ENCODE measurements at regions not wholly inside any gene's neighbourhood (a gene's known extent, or its start where the extent isn't known, plus 50 kb on each side); places are given as distances from the start of the nearest gene placed in this dataset.

GRCh38 chr6:120200853-120201252 is 851.3 kb upstream of the MAN1A1 start:
- no peak overlapping the region for H3K4me3 ChIP-seq (ENCODE audit: low read depth, low read length)
- no peak for TF ChIP-seq CTCF (IDR thresholded peaks at IDR 0.05; ENCODE audit: low read depth, low read length)
- DNase-seq (ENCODE audit: low read depth, low spot score): no peak
- in situ Hi-C loops (cut with HindIII; ENCODE audit: low sequenced_read_pairs): no loop called here

GRCh38 chr6:120198033-120198432 is 848.5 kb upstream of the MAN1A1 start:
- no peak for TF ChIP-seq CTCF (IDR thresholded peaks at IDR 0.05; ENCODE audit: low read depth, low read length)
- in situ Hi-C loops (cut with HindIII; ENCODE audit: low sequenced_read_pairs): no loop called here
- peak; percentile 69 for DNase-seq (ENCODE audit: low read depth, low spot score)

GRCh38 chr6:120186080-120186479 is 836.5 kb upstream of the MAN1A1 start:
- no peak overlapping the region for H3K4me3 ChIP-seq (ENCODE audit: low read depth, low read length)
- in situ Hi-C loops (cut with HindIII; ENCODE audit: low sequenced_read_pairs): no loop called here
- no peak for TF ChIP-seq CTCF (IDR thresholded peaks at IDR 0.05; ENCODE audit: low read depth, low read length)
- no peak for DNase-seq (ENCODE audit: low read depth, low spot score)

More at GRCh38 chr6:120198033-120198432, 848.5 kb upstream of the MAN1A1 start:
- H3K4me3 ChIP-seq (ENCODE audit: low read depth, low read length): no peak overlapping the region

- no peak overlapping the region for H3K4me3 ChIP-seq (ENCODE audit: low read depth, low read length)
- TF ChIP-seq CTCF (IDR thresholded peaks at IDR 0.05; ENCODE audit: low read depth, low read length): no peak
- no peak for DNase-seq (ENCODE audit: low read depth, low spot score)
- in situ Hi-C loops (cut with HindIII; ENCODE audit: low sequenced_read_pairs): no loop called here
Observed at GRCh38 chr6:120173250-120173649, 823.7 kb upstream of the MAN1A1 start.

- no peak overlapping the region for H3K4me3 ChIP-seq (ENCODE audit: low read depth, low read length)
- DNase-seq (ENCODE audit: low read depth, low spot score): no peak
- in situ Hi-C loops (cut with HindIII; ENCODE audit: low sequenced_read_pairs): no loop called here
- no peak for TF ChIP-seq CTCF (IDR thresholded peaks at IDR 0.05; ENCODE audit: low read depth, low read length)
Observed at GRCh38 chr6:120164531-120164930, 815.0 kb upstream of the MAN1A1 start.

- no peak overlapping the region for H3K4me3 ChIP-seq (ENCODE audit: low read depth, low read length)
- no peak for DNase-seq (ENCODE audit: low read depth, low spot score)
- in situ Hi-C loops (cut with HindIII; ENCODE audit: low sequenced_read_pairs): no loop called here
- TF ChIP-seq CTCF (IDR thresholded peaks at IDR 0.05; ENCODE audit: low read depth, low read length): no peak
Observed at GRCh38 chr6:120157873-120158272, 808.3 kb upstream of the MAN1A1 start.

Measured in astrocyte of the spinal cord (primary cell).